CD14-positive monocyte (primary cell): ENCODE measurements at regions not wholly inside any gene's neighbourhood (a gene's known extent, or its start where the extent isn't known, plus 50 kb on each side); places are given as distances from the start of the nearest gene placed in this dataset.

Experiments used
- DNase-seq, 3 donors: peaks; one replicate each; pipeline ENCODE4 v3.0.0-alpha.2; 2011 to 2022
- H2AFZ ChIP-seq: 2 replicates; pipeline ENCODE4 v1.6.0; 2012; ENCODE audit warnings: mild to moderate bottlenecking, low read depth, low read length, inconsistent platforms; ENCODE audit not compliant: insufficient read depth, poor library complexity, severe bottlenecking
- H3K27ac ChIP-seq, 2 donors: 1 replicate in 1 of 2; 2 replicates in 1 of 2; pipeline ENCODE4 v1.5.1; 2012 to 2013; ENCODE audit warnings: low read length in 2 of 2, control low read depth in 1 of 2, inconsistent platforms in 1 of 2, low read depth in 1 of 2, mild to moderate bottlenecking in 1 of 2
- H3K27me3 ChIP-seq, 2 donors: one replicate each; pipeline versions ENCODE4 v1.6.0 to v1.6.1; 2011 to 2013; ENCODE audit warnings: low read length in 2 of 2; ENCODE audit not compliant: control insufficient read depth in 2 of 2, insufficient read depth in 2 of 2
- H3K36me3 ChIP-seq, 2 donors: replicated peaks in 1 of 2; 1 replicate in 1 of 2; 2 replicates in 1 of 2; pipeline versions ENCODE4 v1.5.1 to v1.6.1; 2012 to 2013; ENCODE audit warnings: low read length in 2 of 2, control low read depth in 1 of 2, inconsistent platforms in 1 of 2, mild to moderate bottlenecking in 1 of 2; ENCODE audit not compliant: insufficient read depth in 2 of 2, control insufficient read depth in 1 of 2
- H3K4me1 ChIP-seq, 2 donors: 1 replicate in 1 of 2; 2 replicates in 1 of 2; pipeline versions ENCODE4 v1.5.1 to v1.6.1; 2012 to 2013; ENCODE audit warnings: low read length in 2 of 2, control low read depth in 1 of 2, inconsistent platforms in 1 of 2, mild to moderate bottlenecking in 1 of 2, moderate library complexity in 1 of 2; ENCODE audit not compliant: insufficient read depth in 2 of 2, control insufficient read depth in 1 of 2
- H3K4me2 ChIP-seq: replicated peaks from 2 replicates; pipeline ENCODE3; 2012; ENCODE audit warnings: low read length, moderate library complexity, mild to moderate bottlenecking; ENCODE audit not compliant: poor library complexity, severe bottlenecking; ENCODE audit errors: extremely low read depth
- H3K4me3 ChIP-seq, 3 experiments: fragments of 200-600 bp in 1 of 3; sonication (generic) in 1 of 3; replicated peaks in 1 of 3; 1 replicate in 2 of 3; 2 replicates in 1 of 3; pipeline ENCODE4 v1.5.1; 2011 to 2013; ENCODE audit warnings: low read length in 3 of 3, mild to moderate bottlenecking in 3 of 3, control low read depth in 2 of 3, low read depth in 2 of 3, inconsistent platforms in 1 of 3, moderate library complexity in 1 of 3
- H3K79me2 ChIP-seq: 2 replicates; pipeline ENCODE4 v1.6.0; 2012; ENCODE audit warnings: mild to moderate bottlenecking, control low read depth, inconsistent platforms, low read length, moderate library complexity; ENCODE audit not compliant: insufficient read depth
- H3K9ac ChIP-seq: 2 replicates; pipeline ENCODE4 v1.6.0; 2017; ENCODE audit warnings: low read length, mild to moderate bottlenecking; ENCODE audit not compliant: insufficient read depth, poor library complexity, severe bottlenecking
- H3K9me3 ChIP-seq, 2 donors: replicated peaks in 1 of 2; 1 replicate in 1 of 2; 2 replicates in 1 of 2; pipeline versions ENCODE4 v1.5.1 to v1.6.1; 2012 to 2013; ENCODE audit warnings: low read length in 2 of 2, control low read depth in 1 of 2; ENCODE audit not compliant: control insufficient read depth in 1 of 2, insufficient read depth in 1 of 2
- H4K20me1 ChIP-seq: 2 replicates; pipeline ENCODE4 v1.6.0; 2012; ENCODE audit warnings: mild to moderate bottlenecking, low read length, control low read depth, moderate library complexity; ENCODE audit not compliant: insufficient read depth
- H3K27ac Mint-ChIP-seq, 7 donors: one replicate each; pipeline ENCODE4 v1.8.0; 2020; ENCODE audit warnings: mild to moderate bottlenecking in 7 of 7, mixed read lengths in 7 of 7, moderate library complexity in 6 of 7, inconsistent platforms in 2 of 7
- H3K27me3 Mint-ChIP-seq, 3 donors: one replicate each; pipeline ENCODE4 v1.8.0; 2021 to 2022; ENCODE audit warnings: low read depth in 3 of 3, mild to moderate bottlenecking in 3 of 3, mixed read lengths in 3 of 3, moderate library complexity in 3 of 3, inconsistent platforms in 1 of 3
- H3K36me3 Mint-ChIP-seq, 2 donors: one replicate each; pipeline ENCODE4 v1.8.0; 2020; ENCODE audit warnings: mixed read lengths in 2 of 2, inconsistent platforms in 1 of 2, mild to moderate bottlenecking in 1 of 2
- H3K4me1 Mint-ChIP-seq: one replicate; pipeline ENCODE4 v1.8.0; 2020; ENCODE audit warnings: mild to moderate bottlenecking, mixed read lengths
- H3K4me3 Mint-ChIP-seq, 2 donors: one replicate each; pipeline ENCODE4 v1.8.0; 2020; ENCODE audit warnings: mild to moderate bottlenecking in 2 of 2, mixed read lengths in 2 of 2, moderate library complexity in 1 of 2
- H3K9me3 Mint-ChIP-seq, 7 donors: one replicate each; pipeline ENCODE4 v1.8.0; 2020 to 2022; ENCODE audit warnings: mixed read lengths in 7 of 7, mild to moderate bottlenecking in 6 of 7, moderate library complexity in 6 of 7, inconsistent platforms in 2 of 7
- CTCF ChIP-seq: fragments of 200-600 bp; IDR thresholded peaks from one replicate; pipeline ENCODE4 v1.8.0; 2022; ENCODE audit warnings: antibody characterized with exemption, mild to moderate bottlenecking
- WGBS: methylation state at CpG from one replicate; pipeline ENCODE4 v1.1.5; 2013; ENCODE audit warnings: missing lambda C conversion rate; ENCODE audit not compliant: insufficient coverage; 5-methylcytosine and 5-hydroxymethylcytosine counted together
- intact Hi-C, 2 donors: fragments of 100-400 bp; cut with micrococcal nuclease; formaldehyde crosslinking; loops; one replicate each; pipeline versions ENCODE4 v1.15.0 to v1.15.1; 2023

- Histone ChIP-seq H3K9me3 (peaks cover 10 to 13% of the 10 kb centered on the region in 2 donors), H3K4me2 (no peak overlapping the region), H3K9ac (no peak overlapping the region), H3K4me1 (no peaks in the 10 kb centered on the region), H2AFZ (no peak overlapping the region), H3K36me3 (no peaks in the 10 kb centered on the region), H4K20me1 (no peaks in the 10 kb centered on the region), H3K27ac (no peak overlapping the region), H3K79me2 (no peaks in the 10 kb centered on the region), H3K4me3 (no peak overlapping the region), H3K27me3 (no peaks in the 10 kb centered on the region)
- DNase-seq: no peak
- Mint-ChIP-seq H3K9me3 (peaks cover 4 to 22% (median 17%) of the 10 kb centered on the region in 7 donors), H3K27me3 (no peaks in the 10 kb centered on the region), H3K4me1 (no peaks in the 10 kb centered on the region), H3K4me3 (no peak overlapping the region), H3K27ac (no peak overlapping the region), H3K36me3 (no peaks in the 10 kb centered on the region)
- intact Hi-C loops: no loop called here
- no peak for TF ChIP-seq CTCF
- WGBS: no CpG with 5 or more reads among the region's 2 CpGs
Observed at GRCh38 chr9:81150016-81150625, 539.2 kb downstream of the TLE1 start.

- H3K4me3 Mint-ChIP-seq: no peak overlapping the region
- H3K27me3 Mint-ChIP-seq: no peaks in the 10 kb centered on the region
- no peaks in the 10 kb centered on the region for H3K36me3 Mint-ChIP-seq
- no peak overlapping the region for H3K27ac Mint-ChIP-seq
- TF ChIP-seq CTCF: no peak
- Histone ChIP-seq H3K27ac (no peak overlapping the region), H3K9ac (no peak overlapping the region), H3K79me2 (no peaks in the 10 kb centered on the region), H3K9me3 (peaks cover 10 to 13% of the 10 kb centered on the region in 2 donors), H3K4me1 (no peaks in the 10 kb centered on the region), H3K4me3 (no peak overlapping the region), H4K20me1 (no peaks in the 10 kb centered on the region), H3K4me2 (no peak overlapping the region), H2AFZ (no peak overlapping the region), H3K27me3 (no peaks in the 10 kb centered on the region), H3K36me3 (no peaks in the 10 kb centered on the region)
- no peak for DNase-seq
- no peaks in the 10 kb centered on the region for H3K4me1 Mint-ChIP-seq
- peaks cover 6 to 22% (median 17%) of the 10 kb centered on the region in 7 donors for H3K9me3 Mint-ChIP-seq
- 100% methylated on average over 1 of the region's 4 CpGs for WGBS
- intact Hi-C loops: no loop called here
Observed at GRCh38 chr9:81146684-81147337, 542.5 kb downstream of the TLE1 start.
